Lower lobe of right lung (tissue), 2 donors: ENCODE measurements at regions not wholly inside any gene's neighbourhood (a gene's known extent, or its start where the extent isn't known, plus 50 kb on each side); places are given as distances from the start of the nearest gene placed in this dataset.

ENCODE experiments used
- ATAC-seq, 2 donors: fragments of 200-7000 bp; cut with Tn5 transposase; one replicate each; pipeline ENCODE4 v1.9.1; 2020 to 2022; ENCODE audit warnings: mild to moderate bottlenecking in 2 of 2, moderate library complexity in 2 of 2
- DNase-seq: peaks from one replicate; pipeline ENCODE4 v3.0.0-alpha.2; 2020
- H3K27ac ChIP-seq: fragments of 200-600 bp; one replicate; pipeline ENCODE4 v1.8.0; 2022
- H3K27me3 ChIP-seq: fragments of 200-600 bp; one replicate; pipeline ENCODE4 v1.8.0; 2022; ENCODE audit warnings: low read depth
- H3K36me3 ChIP-seq: fragments of 200-600 bp; one replicate; pipeline ENCODE4 v1.8.0; 2022; ENCODE audit warnings: mild to moderate bottlenecking
- H3K4me1 ChIP-seq: fragments of 200-600 bp; one replicate; pipeline ENCODE4 v1.8.0; 2022
- H3K4me3 ChIP-seq: fragments of 200-600 bp; one replicate; pipeline ENCODE4 v1.8.0; 2022; ENCODE audit warnings: mild to moderate bottlenecking
- H3K9me3 ChIP-seq: fragments of 200-600 bp; one replicate; pipeline ENCODE4 v1.8.0; 2022
- intact Hi-C: fragments of 100-400 bp; cut with DNase I; formaldehyde crosslinking; loops from one replicate; pipeline ENCODE4 v1.11.0; 2022
- TF ChIP-seq, protein P1 (sequence below): fragments of 200-600 bp; IDR thresholded peaks from one replicate; pipeline ENCODE4 v1.8.0; 2022; ENCODE audit warnings: antibody characterized with exemption, mild to moderate bottlenecking
- donor health status: DM: no; HTN: yes; CAD: no; lungs with severe emphysema.

DNA sequence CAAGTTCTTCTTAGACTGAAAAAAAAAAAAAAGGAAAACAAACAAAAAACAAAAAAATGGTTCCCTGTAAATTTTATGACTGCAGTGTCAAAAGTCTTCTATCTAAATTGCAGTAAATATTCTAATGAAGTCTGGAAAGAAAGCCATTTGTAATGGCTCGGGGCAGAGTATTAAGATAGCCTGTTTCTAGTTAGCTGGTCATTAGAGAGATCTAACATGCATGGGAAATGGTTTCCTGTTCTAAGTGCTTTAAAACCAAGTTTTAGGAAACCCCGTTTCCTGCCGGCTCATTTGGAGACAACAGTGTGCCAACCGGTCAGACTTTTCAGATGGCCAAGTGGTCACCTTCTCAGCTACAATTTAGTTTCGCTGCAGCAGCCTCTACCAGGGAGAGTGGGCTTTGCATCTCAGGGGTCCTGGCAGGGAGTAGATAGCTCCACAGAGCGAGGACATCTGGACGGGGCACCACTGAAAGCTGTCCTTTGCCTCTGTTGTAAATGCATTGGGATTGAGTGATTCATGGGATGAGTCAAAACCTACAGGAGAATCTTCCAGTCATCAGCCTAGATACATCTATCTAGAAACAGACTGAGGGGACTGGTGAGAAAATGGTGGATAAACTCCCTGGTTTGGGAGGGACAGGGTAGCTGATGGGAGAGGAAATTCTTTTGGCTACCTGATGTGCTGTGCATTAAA is 473.2 kb upstream of the SALL1 start:
- ATAC-seq, result no peak
- intact Hi-C loops, result no loop called here
- Histone ChIP-seq H3K36me3 (no peaks in the 10 kb centered on the region), H3K9me3 (no peaks in the 10 kb centered on the region), H3K4me3 (no peak overlapping the region), H3K27ac (no peak overlapping the region), H3K4me1 (no peaks in the 10 kb centered on the region), H3K27me3 (no peaks in the 10 kb centered on the region)
- TF ChIP-seq, protein P1, sequence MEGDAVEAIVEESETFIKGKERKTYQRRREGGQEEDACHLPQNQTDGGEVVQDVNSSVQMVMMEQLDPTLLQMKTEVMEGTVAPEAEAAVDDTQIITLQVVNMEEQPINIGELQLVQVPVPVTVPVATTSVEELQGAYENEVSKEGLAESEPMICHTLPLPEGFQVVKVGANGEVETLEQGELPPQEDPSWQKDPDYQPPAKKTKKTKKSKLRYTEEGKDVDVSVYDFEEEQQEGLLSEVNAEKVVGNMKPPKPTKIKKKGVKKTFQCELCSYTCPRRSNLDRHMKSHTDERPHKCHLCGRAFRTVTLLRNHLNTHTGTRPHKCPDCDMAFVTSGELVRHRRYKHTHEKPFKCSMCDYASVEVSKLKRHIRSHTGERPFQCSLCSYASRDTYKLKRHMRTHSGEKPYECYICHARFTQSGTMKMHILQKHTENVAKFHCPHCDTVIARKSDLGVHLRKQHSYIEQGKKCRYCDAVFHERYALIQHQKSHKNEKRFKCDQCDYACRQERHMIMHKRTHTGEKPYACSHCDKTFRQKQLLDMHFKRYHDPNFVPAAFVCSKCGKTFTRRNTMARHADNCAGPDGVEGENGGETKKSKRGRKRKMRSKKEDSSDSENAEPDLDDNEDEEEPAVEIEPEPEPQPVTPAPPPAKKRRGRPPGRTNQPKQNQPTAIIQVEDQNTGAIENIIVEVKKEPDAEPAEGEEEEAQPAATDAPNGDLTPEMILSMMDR, result no peak
- DNase-seq, result no peak

DNA sequence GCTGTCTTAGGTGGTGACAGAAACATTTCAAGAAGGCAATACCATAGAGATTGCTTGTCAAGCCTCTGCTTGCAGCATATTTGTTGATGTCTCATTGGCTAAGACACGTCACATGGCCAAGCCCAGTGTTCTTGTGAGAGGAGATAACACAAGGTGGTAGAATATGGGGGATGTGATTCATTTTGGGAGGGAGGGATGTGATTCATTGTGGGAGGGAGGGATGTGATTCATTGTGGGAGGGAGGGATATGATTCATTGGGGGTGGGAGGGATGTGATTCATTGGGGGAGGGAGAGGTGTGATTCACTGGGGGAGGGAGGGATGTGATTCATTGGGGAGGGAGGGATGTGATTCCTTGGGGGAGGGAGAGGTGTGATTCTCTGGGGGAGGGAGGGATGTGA is 470.5 kb upstream of the SALL1 start:
- H3K9me3 ChIP-seq, result no peaks in the 10 kb centered on the region
- no peaks in the 10 kb centered on the region for H3K36me3 ChIP-seq
- H3K4me1 ChIP-seq, result no peaks in the 10 kb centered on the region
- no peak for ATAC-seq
- H3K27me3 ChIP-seq, result no peaks in the 10 kb centered on the region
- no peak overlapping the region for H3K27ac ChIP-seq
- intact Hi-C loops, result no loop called here
- H3K4me3 ChIP-seq, result no peak overlapping the region
- TF ChIP-seq, protein P1, result no peak
- no peak for DNase-seq

DNA sequence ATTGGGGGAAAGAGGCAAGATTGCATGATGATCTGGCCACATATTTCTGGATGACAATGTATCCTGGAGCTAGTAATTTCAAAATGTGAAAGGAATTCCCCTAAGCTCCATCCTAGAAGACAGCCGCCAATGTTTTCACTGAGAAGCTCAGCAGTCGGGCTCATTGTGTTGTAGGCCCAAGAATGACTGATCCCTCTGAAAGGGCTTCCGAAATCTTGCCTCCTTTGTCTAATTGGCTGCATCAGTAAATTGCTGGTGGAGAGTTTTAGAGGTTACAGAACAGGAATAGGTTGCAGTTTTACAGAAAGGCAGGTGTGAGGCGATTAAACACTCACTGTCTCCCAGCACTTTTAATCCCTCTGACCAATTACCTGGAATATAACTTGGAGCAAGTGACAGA is 464.1 kb upstream of the SALL1 start:
- no peaks in the 10 kb centered on the region for H3K9me3 ChIP-seq
- no peaks in the 10 kb centered on the region for H3K27me3 ChIP-seq
- H3K36me3 ChIP-seq, result no peaks in the 10 kb centered on the region
- H3K4me3 ChIP-seq, result no peak overlapping the region
- ATAC-seq (no peak), DNase-seq (no peak)
- H3K27ac ChIP-seq, result no peak overlapping the region
- no peaks in the 10 kb centered on the region for H3K4me1 ChIP-seq
- intact Hi-C loops, result no loop called here
- TF ChIP-seq, protein P1, result no peak

DNA sequence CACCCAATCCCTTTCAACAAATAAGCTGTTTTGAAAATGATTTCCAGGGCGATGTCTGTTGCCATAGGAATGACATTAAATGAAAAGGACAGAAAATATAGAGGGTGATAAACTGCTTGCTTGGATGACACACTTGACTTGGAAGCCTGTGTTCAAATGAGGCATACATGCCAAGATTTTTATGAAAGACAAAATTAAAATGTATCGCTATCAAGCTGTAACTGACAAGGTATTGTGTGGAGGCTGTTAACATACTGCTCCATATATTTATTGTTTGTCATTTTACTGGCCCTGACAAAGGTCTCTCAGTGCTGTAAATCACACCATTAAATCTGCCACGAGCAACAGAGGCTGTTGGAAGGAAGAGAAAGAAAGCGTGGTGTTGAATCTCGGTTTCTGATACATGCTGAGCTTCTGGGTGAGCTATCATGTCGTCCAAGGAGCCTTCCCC is 456.2 kb upstream of the SALL1 start:
- Histone ChIP-seq H3K27me3 (no peaks in the 10 kb centered on the region), H3K36me3 (no peaks in the 10 kb centered on the region), H3K9me3 (no peaks in the 10 kb centered on the region), H3K4me3 (no peak overlapping the region), H3K27ac (no peak overlapping the region), H3K4me1 (no peaks in the 10 kb centered on the region)
- TF ChIP-seq, protein P1, result no peak
- no peak for DNase-seq
- intact Hi-C loops, result no loop called here
- no peak for ATAC-seq

DNA sequence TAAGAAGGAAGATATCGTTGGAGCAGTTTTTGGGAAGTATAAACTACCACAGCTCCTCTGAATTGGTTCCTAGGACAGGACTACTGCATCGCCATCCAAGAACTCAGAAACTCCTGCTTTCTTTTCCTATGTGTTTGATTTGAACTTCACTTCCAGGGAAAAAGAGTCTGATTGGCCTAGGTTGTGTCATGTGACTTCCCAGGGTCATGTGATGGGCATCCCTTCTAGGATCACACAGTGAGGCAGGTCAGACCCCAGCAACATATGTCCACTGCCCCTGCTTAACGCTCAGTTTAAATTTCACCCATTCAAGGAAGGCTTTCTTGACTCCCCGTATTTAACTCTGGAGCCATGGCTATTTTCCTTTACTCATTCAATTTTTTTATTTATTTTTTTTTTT is 445.2 kb upstream of the SALL1 start:
- Histone ChIP-seq H3K36me3 (no peaks in the 10 kb centered on the region), H3K4me1 (no peaks in the 10 kb centered on the region), H3K27me3 (no peaks in the 10 kb centered on the region), H3K27ac (no peak overlapping the region), H3K4me3 (no peak overlapping the region), H3K9me3 (no peaks in the 10 kb centered on the region)
- intact Hi-C loops, result no loop called here
- no peak for ATAC-seq
- DNase-seq, result no peak
- TF ChIP-seq, protein P1, result no peak
